HCT116 (cell line): ENCODE measurements at regions not wholly inside any gene's neighbourhood (a gene's known extent, or its start where the extent isn't known, plus 50 kb on each side); places are given as distances from the start of the nearest gene placed in this dataset.

Experiments
- ATAC-seq: fragments of 200-7000 bp; cut with Tn5 transposase; 2 replicates; pipeline ENCODE4 v1.9.1; 2020; ENCODE audit warnings: mild to moderate bottlenecking, moderate library complexity
- BruUV-seq: library from RNA; stranded (reverse); fragments of 400-500 nt; replicated peaks from 2 replicates; lab custom pipeline; 2021; lab: Mats Ljungman, UMichigan
- CTCF ChIA-PET: fragments of 300-600 bp; sonication (Branson Sonifier 250); formaldehyde crosslinking; loops from one replicate; lab custom pipeline; 2021; ENCODE audit warnings: antibody characterized with exemption; lab: Charles Lee
- POLR2A ChIA-PET: fragments of 300-600, 350-600 bp; sonication (Branson Sonifier 250); formaldehyde crosslinking; loops from one replicate; lab custom pipeline; 2021; ENCODE audit warnings: antibody characterized with exemption; lab: Charles Lee
- RAD21 ChIA-PET, 2 experiments: fragments of 300-600 bp; sonication (Branson Sonifier 250); formaldehyde crosslinking; loops; one replicate each; lab custom pipeline; 2023; ENCODE audit warnings: low total read pairs in 2 of 2; ENCODE audit not compliant: uncharacterized antibody in 2 of 2, unreplicated experiment in 2 of 2, low non-redundant PET in 1 of 2; lab: Charles Lee
- DNase-seq: peaks from one replicate; pipeline ENCODE4 v3.0.0-alpha.2; 2010; ENCODE audit warnings: low read depth, low spot score
- H2AFZ ChIP-seq: fragments of 200-600 bp; shearing (Covaris generic), sonication (generic); 2 replicates; pipeline ENCODE4 v1.6.1; 2017; ENCODE audit warnings: low read depth, mixed run types, mixed read lengths, antibody characterized with exemption, low read length; ENCODE audit not compliant: poor library complexity, severe bottlenecking
- H3K27ac ChIP-seq: 2 replicates; pipeline ENCODE4 v1.5.1; 2012; ENCODE audit warnings: low read depth, low read length
- H3K27me3 ChIP-seq: fragments of 200-600 bp; sonication (generic); 2 replicates; pipeline ENCODE4 v1.6.1; 2016; ENCODE audit warnings: mixed run types, low read length, mixed read lengths; ENCODE audit not compliant: insufficient read depth
- H3K36me3 ChIP-seq, 2 experiments: fragments of 200-500 bp in 1 of 2; fragments of 200-600 bp in 1 of 2; sonication (Bioruptor generic) in 1 of 2; sonication (generic) in 1 of 2; 2 replicates each; pipeline versions ENCODE4 v1.5.1 to v1.6.1; 2014 to 2016; ENCODE audit warnings: low read length in 2 of 2, inconsistent platforms in 1 of 2, mixed read lengths in 1 of 2, mixed run types in 1 of 2; ENCODE audit not compliant: insufficient read depth in 2 of 2, control insufficient read depth in 1 of 2
- H3K4me1 ChIP-seq, 2 experiments: fragments of 200-600 bp in 1 of 2; sonication (generic) in 1 of 2; 2 replicates each; pipeline versions ENCODE4 v1.5.1 to v1.6.1; 2012 to 2017; ENCODE audit warnings: low read length in 2 of 2, inconsistent platforms in 1 of 2, mild to moderate bottlenecking in 1 of 2, mixed read lengths in 1 of 2, mixed run types in 1 of 2, moderate library complexity in 1 of 2; ENCODE audit not compliant: insufficient read depth in 2 of 2, control insufficient read depth in 1 of 2
- H3K4me2 ChIP-seq: fragments of 200-600 bp; sonication (generic); 2 replicates; pipeline ENCODE4 v1.6.1; 2017; ENCODE audit warnings: mixed run types, low read length, mixed read lengths
- H3K4me3 ChIP-seq, 2 experiments: fragments of 200-600 bp in 1 of 2; sonication (generic) in 1 of 2; replicated peaks in 1 of 2; 2 replicates each; pipeline ENCODE4 v1.5.1; 2011 to 2016; ENCODE audit warnings: low read length in 2 of 2, control low read depth in 1 of 2, low read depth in 1 of 2, mild to moderate bottlenecking in 1 of 2, mixed read lengths in 1 of 2, mixed run types in 1 of 2
- H3K79me2 ChIP-seq: fragments of 200-600 bp; sonication (generic); 2 replicates; pipeline ENCODE4 v1.6.1; 2017; ENCODE audit warnings: mild to moderate bottlenecking, mixed run types, low read length, moderate library complexity, mixed read lengths; ENCODE audit not compliant: insufficient read depth
- H3K9ac ChIP-seq: fragments of 200-600 bp; sonication (generic); 2 replicates; pipeline ENCODE4 v1.6.1; 2016; ENCODE audit warnings: low read length, mixed read lengths
- H3K9me2 ChIP-seq: fragments of 200-600 bp; sonication (generic), shearing (Covaris generic); 2 replicates; pipeline ENCODE4 v1.6.1; 2017; ENCODE audit warnings: mixed run types, mild to moderate bottlenecking, moderate library complexity; ENCODE audit not compliant: insufficient read depth
- H3K9me3 ChIP-seq, 2 experiments: fragments of 200-500 bp in 1 of 2; fragments of 200-600 bp in 1 of 2; sonication (Bioruptor generic) in 1 of 2; sonication (generic) in 1 of 2; 2 replicates each; pipeline ENCODE4 v1.6.1; 2014 to 2017; ENCODE audit warnings: low read length in 2 of 2, mixed read lengths in 2 of 2, inconsistent platforms in 1 of 2, low read depth in 1 of 2, mild to moderate bottlenecking in 1 of 2, mixed run types in 1 of 2, moderate library complexity in 1 of 2; ENCODE audit not compliant: control insufficient read depth in 1 of 2, insufficient read depth in 1 of 2
- H4K20me1 ChIP-seq: fragments of 200-600 bp; sonication (generic), shearing (Covaris generic); 2 replicates; pipeline ENCODE4 v1.6.1; 2017; ENCODE audit warnings: mixed run types, mild to moderate bottlenecking, moderate library complexity; ENCODE audit not compliant: insufficient read depth
- CBX3 ChIP-seq: IDR thresholded peaks from 2 replicates; pipeline ENCODE4 v1.6.1; 2012; ENCODE audit warnings: low read depth
- CTCF ChIP-seq, 3 experiments: fragments of 200-600 bp in 1 of 3; sonication (generic) in 1 of 3; IDR thresholded peaks in 2 of 3; conservative IDR thresholded peaks in 1 of 3; 2 replicates each; pipeline ENCODE4 v1.5.1; 2012 to 2017; ENCODE audit warnings: low read depth in 2 of 3, low read length in 2 of 3, antibody characterized with exemption in 1 of 3, borderline replicate concordance in 1 of 3, control low read depth in 1 of 3, mild to moderate bottlenecking in 1 of 3, mixed read lengths in 1 of 3, mixed run types in 1 of 3, moderate library complexity in 1 of 3; ENCODE audit not compliant: insufficient read depth in 1 of 3
- EGR1 ChIP-seq: IDR thresholded peaks from 2 replicates; pipeline ENCODE4 v1.6.1; 2012; ENCODE audit warnings: low read depth
- ELF1 ChIP-seq: IDR thresholded peaks from 2 replicates; pipeline ENCODE4 v1.6.1; 2012; ENCODE audit warnings: low read depth, borderline replicate concordance
- EZH2 ChIP-seq: fragments of 200-600 bp; sonication (generic); IDR thresholded peaks from 2 replicates; pipeline ENCODE4 v1.6.1; 2017; ENCODE audit warnings: antibody characterized with exemption, mixed run types
- EZH2phosphoT487 ChIP-seq: fragments of 200-600 bp; IDR thresholded peaks from 2 replicates; pipeline ENCODE4 v1.6.1; 2018; ENCODE audit warnings: antibody characterized with exemption, borderline replicate concordance
- FOSL1 ChIP-seq: IDR thresholded peaks from 2 replicates; pipeline ENCODE4 v1.6.1; 2012; ENCODE audit warnings: low read depth
- MAX ChIP-seq: IDR thresholded peaks from 2 replicates; pipeline ENCODE4 v1.6.1; 2012
- POLR2A ChIP-seq: IDR thresholded peaks from 2 replicates; pipeline ENCODE4 v1.7.0; 2011; ENCODE audit warnings: borderline replicate concordance; ENCODE audit not compliant: insufficient read depth, insufficient read length; ENCODE audit errors: extremely low read depth
- REST ChIP-seq: IDR thresholded peaks from 2 replicates; pipeline ENCODE4 v1.6.1; 2012; ENCODE audit warnings: low read depth
- SIN3A ChIP-seq: IDR thresholded peaks from 2 replicates; pipeline ENCODE4 v1.6.1; 2012; ENCODE audit warnings: low read depth
- SP1 ChIP-seq: IDR thresholded peaks from 2 replicates; pipeline ENCODE4 v1.6.1; 2012; ENCODE audit warnings: low read depth
- SRF ChIP-seq: IDR thresholded peaks from 2 replicates; pipeline ENCODE4 v1.6.1; 2012; ENCODE audit warnings: low read depth
- TCF7L2 ChIP-seq: IDR thresholded peaks from 2 replicates; pipeline ENCODE4 v1.7.0; 2011; ENCODE audit warnings: borderline replicate concordance, inconsistent platforms; ENCODE audit not compliant: insufficient read depth, insufficient read length; ENCODE audit errors: extremely low read depth
- ZBTB33 ChIP-seq: IDR thresholded peaks from 2 replicates; pipeline ENCODE4 v1.6.1; 2011; ENCODE audit warnings: mild to moderate bottlenecking, low read length, moderate library complexity; ENCODE audit not compliant: insufficient replicate concordance; ENCODE audit errors: extremely low read depth
- ZFX ChIP-seq: fragments of 450-650 bp; IDR thresholded peaks from 2 replicates; pipeline ENCODE4 v1.6.1; 2017
- ZNF274 ChIP-seq: fragments of 200-500 bp; sonication (Bioruptor generic); IDR thresholded peaks from 2 replicates; pipeline ENCODE4 v1.6.1; 2014; ENCODE audit warnings: mild to moderate bottlenecking, low read depth, low read length, inconsistent platforms
- intact Hi-C: fragments of 100-400 bp; cut with micrococcal nuclease; formaldehyde crosslinking; loops from 2 replicates; pipeline ENCODE4 v1.10.0; 2022

GRCh38 chr17:34837876-34838478 is 123.3 kb downstream of the CCT6B start:
- no peaks in the 10 kb centered on the region for H3K36me3 ChIP-seq
- no peak overlapping the region for H3K9ac ChIP-seq
- CTCF ChIA-PET, result no interaction called here
- ATAC-seq (no peak), DNase-seq (no peak)
- intact Hi-C loops, result no loop called here
- POLR2A ChIA-PET, result no interaction called here
- no peak overlapping the region for H3K4me3 ChIP-seq
- H3K9me2 ChIP-seq, result no peaks in the 10 kb centered on the region
- H3K27me3 ChIP-seq, result peaks cover 45% of the 10 kb centered on the region
- no peak overlapping the region for H2AFZ ChIP-seq
- H3K27ac ChIP-seq, result no peak overlapping the region
- H4K20me1 ChIP-seq, result no peaks in the 10 kb centered on the region
- no peaks in the 10 kb centered on the region for H3K9me3 ChIP-seq
- no peak overlapping the region for H3K4me2 ChIP-seq
- H3K4me1 ChIP-seq, result no peaks in the 10 kb centered on the region
- no peak for TF ChIP-seq ZFX
- TF ChIP-seq CTCF (IDR thresholded peaks at IDR 0.05 in 2 of 3, conservative IDR thresholded peaks at IDR 0.05 in 1 of 3; ENCODE audit: borderline replicate concordance in 1 of 3, insufficient read depth in 1 of 3, low read depth in 2 of 3, low read length in 2 of 3), result no peak
- no peak for TF ChIP-seq SIN3A
- TF ChIP-seq TCF7L2, result no peak
- TF ChIP-seq EGR1, result no peak
- no peak for TF ChIP-seq MAX
- no peak for TF ChIP-seq ZNF274
- no peak for TF ChIP-seq ZBTB33
- TF ChIP-seq ELF1, result no peak
- TF ChIP-seq EZH2phosphoT487, result no peak
- TF ChIP-seq FOSL1, result no peak
- no peak for TF ChIP-seq SRF
- TF ChIP-seq REST, result no peak
- TF ChIP-seq EZH2, result no peak
- no peak for TF ChIP-seq CBX3
- no peak for TF ChIP-seq POLR2A
- no peak for TF ChIP-seq SP1
- TF ChIP-seq, all 23 proteins: peak for 0
- RAD21 ChIA-PET, result no interaction called here
- no TSS peak for BruUV-seq
- no peaks in the 10 kb centered on the region for H3K79me2 ChIP-seq
